ENCODE measurements at regions not wholly inside any gene's neighbourhood (a gene's known extent, or its start where the extent isn't known, plus 50 kb on each side); places are given as distances from the start of the nearest gene placed in this dataset.

DNA sequence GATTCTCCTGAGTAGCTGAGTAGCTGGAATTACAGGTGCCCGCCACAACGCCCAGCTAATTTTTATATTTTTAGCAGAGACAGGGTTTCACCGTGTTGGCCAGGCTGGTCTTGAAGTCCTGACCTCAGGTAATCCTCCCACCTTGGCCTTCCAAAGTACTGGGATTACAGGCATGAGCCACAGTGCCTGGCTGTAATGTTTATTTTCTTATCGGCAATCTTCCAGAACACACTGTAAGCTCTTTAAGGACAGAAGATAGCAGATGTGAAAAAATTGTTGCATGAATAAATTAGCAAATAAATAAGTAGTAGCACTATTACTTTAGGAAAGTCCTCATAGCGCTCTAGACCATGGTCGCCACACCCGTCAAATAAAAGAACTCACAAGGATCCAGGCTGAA lies 100.5 kb downstream of the ENC1 start:
- H4K5ac ChIP-seq (ENCODE audit: insufficient read length, low read depth, low read length): no peak overlapping the region
- peaks cover 4 to 10% (median 8%) of the 10 kb centered on the region in 4 experiments; a peak in 5 of 7 replicates for H3K4me1 ChIP-seq (replicated peaks in 1 of 4; ENCODE audit: control insufficient read depth in 3 of 4, insufficient read depth in 4 of 4, low read length in 3 of 4)
- H2BK120ac ChIP-seq (replicated peaks; ENCODE audit: low read depth, low read length): no peak overlapping the region
- no peak overlapping the region for H4K8ac ChIP-seq (ENCODE audit: extremely low read depth, insufficient read depth, low read length)
- TF ChIP-seq MAFK (IDR thresholded peaks at IDR 0.05; ENCODE audit: low read depth, low read length) (no peak), CEBPB (IDR thresholded peaks at IDR 0.05; ENCODE audit: low read depth, low read length) (no peak), TCF12 (IDR thresholded peaks at IDR 0.05; ENCODE audit: low read depth, low read length) (no peak), RBBP5 (IDR thresholded peaks at IDR 0.05; ENCODE audit: borderline replicate concordance, low read depth, low read length) (no peak), JUN (IDR thresholded peaks at IDR 0.05; ENCODE audit: low read depth, low read length) (no peak), CTBP2 (IDR thresholded peaks at IDR 0.05; ENCODE audit: borderline replicate concordance, insufficient read depth, insufficient read length, low read length) (no peak), POLR2A (IDR thresholded peaks at IDR 0.05; ENCODE audit: control extremely low read depth in 1 of 2, low read depth in 2 of 2, low read length in 2 of 2) (no peak), RNF2 (IDR thresholded peaks at IDR 0.05; ENCODE audit: borderline replicate concordance, low read depth, low read length, missing control alignments, poor library complexity, severe bottlenecking) (no peak), KDM1A (IDR thresholded peaks at IDR 0.05; ENCODE audit: borderline replicate concordance, low read length) (no peak), RFX5 (IDR thresholded peaks at IDR 0.05; ENCODE audit: borderline replicate concordance, low read depth, low read length) (no peak)
- TF ChIP-seq, protein P1, sequence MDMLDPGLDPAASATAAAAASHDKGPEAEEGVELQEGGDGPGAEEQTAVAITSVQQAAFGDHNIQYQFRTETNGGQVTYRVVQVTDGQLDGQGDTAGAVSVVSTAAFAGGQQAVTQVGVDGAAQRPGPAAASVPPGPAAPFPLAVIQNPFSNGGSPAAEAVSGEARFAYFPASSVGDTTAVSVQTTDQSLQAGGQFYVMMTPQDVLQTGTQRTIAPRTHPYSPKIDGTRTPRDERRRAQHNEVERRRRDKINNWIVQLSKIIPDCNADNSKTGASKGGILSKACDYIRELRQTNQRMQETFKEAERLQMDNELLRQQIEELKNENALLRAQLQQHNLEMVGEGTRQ (IDR thresholded peaks at IDR 0.05; ENCODE audit: low read length): no peak
- H3K27me3 ChIP-seq (replicated peaks in 1 of 4; ENCODE audit: control insufficient read depth in 3 of 4, extremely low read depth in 1 of 4, insufficient read depth in 3 of 4, low read length in 3 of 4): no peaks in the 10 kb centered on the region
- H3K4me2 ChIP-seq (ENCODE audit: insufficient read depth in 1 of 2, low read depth in 2 of 2, low read length in 2 of 2): no peak overlapping the region
- no peak overlapping the region for H3K18ac ChIP-seq (ENCODE audit: extremely low read depth, low read length)
- H3K56ac ChIP-seq (replicated peaks; ENCODE audit: insufficient read length, low read depth, low read length): no peak overlapping the region
- H2BK15ac ChIP-seq (ENCODE audit: low read length): no peak overlapping the region
- ChIA-PET CTCF (ENCODE audit: partially characterized antibody) (interaction anchor here (0.6 kb wide), 1 partner anchor 548 kb away, joined by 3 read pairs; no protein-coding TSS in a partner anchor), POLR2A (ENCODE audit: partially characterized antibody) (no interaction called here)
- H3K4me3 ChIP-seq (ENCODE audit: extremely low read depth in 1 of 4, insufficient read depth in 2 of 4, low read depth in 3 of 4, low read length in 4 of 4): no peak overlapping the region
- 50% methylated on average over 7 of the region's 7 CpGs; no CpG with 5 or more reads in 1 of the 2 experiments for WGBS, 2 experiments (ENCODE audit: extremely low coverage in 1 of 2, insufficient coverage in 1 of 2, insufficient read length in 1 of 2, insufficient replicate concordance in 2 of 2, low coverage in 1 of 2, low lambda C conversion rate in 2 of 2, missing lambda C conversion rate in 1 of 2)
- no peak overlapping the region for H2AFZ ChIP-seq (ENCODE audit: low read length)
- no peaks in the 10 kb centered on the region; a peak in 1 of 4 replicates for H3K9me3 ChIP-seq (ENCODE audit: insufficient read depth in 2 of 2, low read depth in 1 of 2, low read length in 1 of 2)
- no peak overlapping the region for H2BK12ac ChIP-seq (ENCODE audit: low read depth, low read length)
- no peak overlapping the region for H2AK5ac ChIP-seq (ENCODE audit: low read depth, low read length)
- no peak overlapping the region for H4K91ac ChIP-seq (replicated peaks; ENCODE audit: insufficient read length, low read length)
- no peak overlapping the region for H3K14ac ChIP-seq (ENCODE audit: insufficient read length)
- no peak overlapping the region for H2BK20ac ChIP-seq (ENCODE audit: low read length)
- H3K23ac ChIP-seq (ENCODE audit: insufficient read length): no peak overlapping the region
- no peak for DNase-seq (ENCODE audit: low read depth in 1 of 2, low spot score in 2 of 2)
- no peaks in the 10 kb centered on the region for H4K20me1 ChIP-seq (replicated peaks in 1 of 2; ENCODE audit: control insufficient read depth in 1 of 2, insufficient read depth in 2 of 2, low read length in 2 of 2)
- H3K9ac ChIP-seq (replicated peaks in 1 of 4; ENCODE audit: extremely low read depth in 1 of 4, low read depth in 3 of 4, low read length in 3 of 4): no peak overlapping the region
- H3K27ac ChIP-seq (ENCODE audit: low read depth, low read length): no peak overlapping the region
- H2BK5ac ChIP-seq (ENCODE audit: low read depth, low read length): no peak overlapping the region
- no peak for FAIRE-seq
- no peaks in the 10 kb centered on the region for H3K79me1 ChIP-seq (ENCODE audit: low read depth, low read length)
- H3K79me2 ChIP-seq (ENCODE audit: control insufficient read depth in 1 of 2, insufficient read depth in 2 of 2, low read length in 2 of 2): no peaks in the 10 kb centered on the region
- no peaks in the 10 kb centered on the region for H3K36me3 ChIP-seq (ENCODE audit: control insufficient read depth in 2 of 4, insufficient read depth in 4 of 4, low read length in 3 of 4)
- peaks cover 2% of the 10 kb centered on the region; the same call in 1 of the 2 replicates for H3K23me2 ChIP-seq (ENCODE audit: low read depth, low read length)
- no peak overlapping the region for H3K4ac ChIP-seq (replicated peaks; ENCODE audit: insufficient read length, low read depth, low read length)
